Bronchial epithelial cell (primary cell): ENCODE measurements at regions not wholly inside any gene's neighbourhood (a gene's known extent, or its start where the extent isn't known, plus 50 kb on each side); places are given as distances from the start of the nearest gene placed in this dataset.

Experiments
- DNase-seq: peaks from one replicate; pipeline ENCODE4 v3.0.0-alpha.2; 2010; ENCODE audit warnings: low read depth
- FAIRE-seq: peaks from 2 replicates; lab custom pipeline; 2011; peaks lifted over from hg19 to GRCh38; lab: Jason Lieb, UNC
- H3K27me3 ChIP-seq: 2 replicates; pipeline ENCODE4 v1.5.1; 2011; ENCODE audit warnings: low read length; ENCODE audit not compliant: control insufficient read depth, insufficient read depth
- H3K36me3 ChIP-seq: 2 replicates; pipeline ENCODE4 v1.5.1; 2011; ENCODE audit warnings: low read length; ENCODE audit not compliant: control insufficient read depth, insufficient read depth
- H3K4me3 ChIP-seq: 2 replicates; pipeline ENCODE4 v1.5.1; 2011; ENCODE audit warnings: mild to moderate bottlenecking, low read depth, low read length, control low read depth
- CTCF ChIP-seq: IDR thresholded peaks from 2 replicates; pipeline ENCODE4 v1.5.1; 2011; ENCODE audit warnings: mild to moderate bottlenecking, moderate library complexity, low read length, control low read depth, inconsistent platforms; ENCODE audit not compliant: insufficient read depth, severe bottlenecking

DNA sequence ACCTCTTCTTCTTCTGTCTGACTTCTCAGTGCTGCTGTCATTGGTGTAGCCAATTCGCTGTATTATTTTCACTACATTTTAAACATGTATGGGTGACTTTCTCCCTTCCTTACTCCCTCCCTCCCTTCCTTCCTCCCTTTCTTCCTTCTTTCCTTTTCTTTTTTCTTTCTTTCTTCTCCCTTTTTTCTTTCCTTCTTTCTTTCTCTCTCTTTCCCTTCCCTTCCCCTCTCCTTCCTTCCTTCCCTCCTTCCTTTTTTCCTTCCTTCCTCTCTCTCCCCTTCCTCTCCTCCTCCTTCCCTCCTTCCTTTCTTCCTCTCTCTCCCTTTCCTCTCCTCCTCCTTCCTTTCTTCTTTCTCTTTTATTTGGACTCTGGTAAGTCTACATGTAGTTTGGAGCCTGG lies 240.8 kb downstream of the GATA3 start:
- H3K4me3 ChIP-seq: no peak overlapping the region
- no peak for FAIRE-seq
- H3K36me3 ChIP-seq: no peaks in the 10 kb centered on the region
- no peaks in the 10 kb centered on the region for H3K27me3 ChIP-seq
- DNase-seq: no peak
- TF ChIP-seq CTCF: no peak

GRCh38 chr10:8296090-8296733 lies 241.7 kb downstream of the GATA3 start:
- no peak for TF ChIP-seq CTCF
- FAIRE-seq (no peak), DNase-seq (no peak)
- Histone ChIP-seq H3K27me3 (no peaks in the 10 kb centered on the region), H3K4me3 (no peak overlapping the region), H3K36me3 (no peaks in the 10 kb centered on the region)

GRCh38 chr10:8296734-8297101 lies 242.2 kb downstream of the GATA3 start:
- FAIRE-seq (no peak), DNase-seq (no peak)
- no peak overlapping the region for H3K4me3 ChIP-seq
- H3K36me3 ChIP-seq: no peaks in the 10 kb centered on the region
- H3K27me3 ChIP-seq: no peaks in the 10 kb centered on the region
- no peak for TF ChIP-seq CTCF

GRCh38 chr10:8297107-8297506 lies 242.6 kb downstream of the GATA3 start:
- TF ChIP-seq CTCF: no peak
- Histone ChIP-seq H3K36me3 (no peaks in the 10 kb centered on the region), H3K4me3 (no peak overlapping the region), H3K27me3 (no peaks in the 10 kb centered on the region)
- FAIRE-seq (no peak), DNase-seq (no peak)

DNA sequence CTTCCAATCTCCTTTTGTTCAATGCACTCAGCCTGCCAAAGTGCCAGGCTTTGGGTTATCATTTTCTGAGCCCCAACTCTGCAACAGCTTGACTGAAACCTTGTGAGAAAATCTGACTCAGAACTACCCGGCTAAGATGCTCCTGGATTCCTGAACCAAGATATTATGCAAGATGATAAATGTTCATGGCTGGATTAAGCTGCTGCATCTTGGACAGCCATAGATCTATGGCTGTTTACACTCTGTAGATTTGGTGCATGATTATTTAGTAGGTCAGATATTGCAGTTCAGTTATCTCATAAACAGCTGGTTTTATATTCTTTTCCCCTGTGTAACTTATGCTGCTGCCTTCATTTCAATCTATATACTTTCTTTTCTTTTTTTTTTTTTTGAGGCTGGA lies 243.5 kb downstream of the GATA3 start:
- FAIRE-seq (no peak), DNase-seq (no peak)
- H3K36me3 ChIP-seq: no peaks in the 10 kb centered on the region
- no peaks in the 10 kb centered on the region for H3K27me3 ChIP-seq
- H3K4me3 ChIP-seq: no peak overlapping the region
- TF ChIP-seq CTCF: no peak

DNA sequence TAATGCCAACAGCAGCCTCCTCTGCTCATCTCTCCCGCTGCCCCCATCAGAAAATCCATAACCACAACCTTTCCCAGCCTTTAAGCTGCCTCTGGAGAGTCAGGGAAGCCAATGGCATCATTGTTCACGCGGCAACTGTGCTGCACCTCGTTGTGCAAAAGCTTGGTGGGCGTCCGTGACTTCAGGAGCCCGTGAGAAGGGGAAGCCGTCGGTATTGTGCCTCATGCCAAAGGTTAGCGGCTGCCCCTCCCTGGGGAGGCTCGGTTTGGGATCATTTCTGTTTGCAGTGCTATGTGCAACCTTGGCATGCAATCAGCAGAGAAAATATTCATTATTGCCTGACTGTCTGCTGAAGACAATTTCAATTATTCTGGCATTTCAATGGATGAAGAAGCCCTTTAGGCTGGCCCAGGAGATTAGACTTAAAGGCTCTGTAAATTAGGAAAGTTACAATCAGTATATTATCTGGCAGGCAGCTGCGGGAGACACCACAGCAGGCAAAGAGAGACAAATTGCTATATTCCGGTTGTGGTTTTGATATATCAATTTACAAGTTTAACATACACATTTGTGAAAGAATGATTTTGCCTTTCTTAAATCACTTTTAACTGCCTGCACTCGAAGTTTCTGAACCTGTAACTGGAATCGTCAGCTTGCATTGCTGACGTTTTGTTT lies 244.5 kb downstream of the GATA3 start:
- no peak overlapping the region for H3K4me3 ChIP-seq
- no peak for TF ChIP-seq CTCF
- H3K27me3 ChIP-seq: no peaks in the 10 kb centered on the region
- H3K36me3 ChIP-seq: no peaks in the 10 kb centered on the region
- no peak for FAIRE-seq
- no peak for DNase-seq
